OCI-LY1 (cell line): ENCODE measurements at regions not wholly inside any gene's neighbourhood (a gene's known extent, or its start where the extent isn't known, plus 50 kb on each side); places are given as distances from the start of the nearest gene placed in this dataset.

Experiments
- H2AFZ ChIP-seq: fragments of 200-600 bp; sonication (generic), shearing (Covaris generic); 2 replicates; pipeline ENCODE4 v1.6.0; 2014; ENCODE audit warnings: antibody characterized with exemption, mild to moderate bottlenecking, low read length
- H3F3A ChIP-seq: fragments of 200-600 bp; sonication (generic), shearing (Covaris generic); 2 replicates; pipeline ENCODE4 v1.6.0; 2014; ENCODE audit warnings: mild to moderate bottlenecking, antibody characterized with exemption, low read length, moderate library complexity; ENCODE audit not compliant: insufficient read depth
- H3K27ac ChIP-seq: fragments of 200-600 bp; sonication (generic); 2 replicates; pipeline ENCODE4 v1.5.1; 2014; ENCODE audit warnings: low read length, mixed run types, mild to moderate bottlenecking, low read depth; ENCODE audit not compliant: poor library complexity, severe bottlenecking
- H3K27me3 ChIP-seq: fragments of 200-600 bp; sonication (generic); 2 replicates; pipeline ENCODE4 v1.6.0; 2014; ENCODE audit warnings: antibody characterized with exemption, mild to moderate bottlenecking, low read length, moderate library complexity; ENCODE audit not compliant: insufficient read depth
- H3K36me3 ChIP-seq: fragments of 200-600 bp; sonication (generic); 2 replicates; pipeline ENCODE4 v1.6.1; 2014; ENCODE audit warnings: mild to moderate bottlenecking, antibody characterized with exemption, low read length, moderate library complexity, mixed read lengths; ENCODE audit not compliant: insufficient read depth
- H3K4me1 ChIP-seq: fragments of 200-600 bp; sonication (generic); 2 replicates; pipeline ENCODE4 v1.5.1; 2014; ENCODE audit warnings: mild to moderate bottlenecking, low read length, moderate library complexity; ENCODE audit not compliant: insufficient read depth, severe bottlenecking
- H3K4me2 ChIP-seq: fragments of 200-600 bp; sonication (generic), shearing (Covaris generic); 2 replicates; pipeline ENCODE4 v1.6.1; 2014; ENCODE audit warnings: low read length
- H3K4me3 ChIP-seq: fragments of 200-600 bp; sonication (generic); 2 replicates; pipeline ENCODE4 v1.5.1; 2014; ENCODE audit warnings: low read length, low read depth, mild to moderate bottlenecking, mixed read lengths; ENCODE audit not compliant: poor library complexity, severe bottlenecking
- H3K79me2 ChIP-seq: fragments of 200-600 bp; shearing (Covaris generic); 2 replicates; pipeline ENCODE4 v1.6.1; 2016; ENCODE audit warnings: mixed run types, low read length, mixed read lengths; ENCODE audit not compliant: insufficient read depth
- H3K9ac ChIP-seq: fragments of 200-600 bp; sonication (generic), shearing (Covaris generic); 2 replicates; pipeline ENCODE4 v1.6.1; 2014; ENCODE audit warnings: mild to moderate bottlenecking, low read length, mixed read lengths
- H3K9me2 ChIP-seq: fragments of 200-600 bp; sonication (generic), shearing (Covaris generic); 2 replicates; pipeline ENCODE4 v1.6.1; 2014; ENCODE audit warnings: low read depth, mild to moderate bottlenecking, low read length, mixed read lengths
- H3K9me3 ChIP-seq: fragments of 200-600 bp; shearing (Covaris generic); 2 replicates; pipeline ENCODE4 v1.6.1; 2014; ENCODE audit warnings: low read length, mixed read lengths
- H4K20me1 ChIP-seq: fragments of 200-600 bp; sonication (generic), shearing (Covaris generic); 2 replicates; pipeline ENCODE4 v1.6.0; 2016; ENCODE audit warnings: mild to moderate bottlenecking, low read length; ENCODE audit not compliant: insufficient read depth
- EZH2 ChIP-seq: fragments of 200-600 bp; sonication (generic), shearing (Covaris generic); IDR thresholded peaks from 2 replicates; pipeline ENCODE4 v1.8.0; 2017; ENCODE audit warnings: borderline replicate concordance, mixed run types, mild to moderate bottlenecking, antibody characterized with exemption, low read length, moderate library complexity, mixed read lengths
- TF ChIP-seq, protein P1 (sequence below): fragments of 200-600 bp; sonication (generic), shearing (Covaris generic); IDR thresholded peaks from 2 replicates; pipeline ENCODE4 v1.5.1; 2017; ENCODE audit warnings: mild to moderate bottlenecking, antibody characterized with exemption, low read length, moderate library complexity, mixed read lengths

DNA sequence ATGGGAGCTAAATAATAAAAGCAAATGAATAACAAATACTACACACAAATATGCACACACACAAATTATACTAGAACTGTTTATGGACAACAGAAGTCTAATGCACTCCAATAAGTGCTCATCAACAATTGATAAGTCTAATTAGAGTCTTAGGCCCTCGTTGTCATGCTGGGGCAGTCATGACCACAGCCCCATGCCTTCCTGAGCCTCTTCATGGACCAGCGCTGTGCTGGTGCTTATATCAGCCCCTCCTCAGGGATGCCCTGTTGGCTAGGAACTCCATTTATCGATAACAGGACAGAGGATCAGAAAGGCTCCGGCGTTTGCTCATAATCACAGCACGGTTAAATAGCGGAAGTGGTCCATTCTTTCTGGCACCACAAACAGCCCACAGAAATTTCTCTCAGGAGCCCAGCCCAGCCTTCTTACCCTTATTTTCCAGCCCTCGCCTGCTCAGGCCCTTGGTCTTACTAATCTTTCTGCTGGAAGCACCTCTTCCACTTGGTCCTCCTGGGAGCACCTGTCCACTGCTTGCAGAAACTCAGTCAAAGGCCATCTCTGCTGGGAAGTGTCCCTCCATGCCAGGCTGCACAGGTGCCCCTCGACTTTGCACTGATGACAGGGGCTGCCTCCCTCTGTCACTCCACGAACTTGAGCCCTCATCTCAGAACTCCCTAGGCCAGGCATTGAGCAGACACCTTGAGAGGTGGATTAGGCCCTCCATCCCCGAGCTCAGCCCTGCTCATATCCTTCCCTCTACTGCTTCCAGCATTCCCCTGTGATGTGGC lies 500.2 kb upstream of the HS6ST1 start:
- no peaks in the 10 kb centered on the region for H3F3A ChIP-seq
- H3K27me3 ChIP-seq = no peaks in the 10 kb centered on the region; the same call in 1 of the 2 replicates
- no peaks in the 10 kb centered on the region for H3K9me2 ChIP-seq
- TF ChIP-seq, protein P1, sequence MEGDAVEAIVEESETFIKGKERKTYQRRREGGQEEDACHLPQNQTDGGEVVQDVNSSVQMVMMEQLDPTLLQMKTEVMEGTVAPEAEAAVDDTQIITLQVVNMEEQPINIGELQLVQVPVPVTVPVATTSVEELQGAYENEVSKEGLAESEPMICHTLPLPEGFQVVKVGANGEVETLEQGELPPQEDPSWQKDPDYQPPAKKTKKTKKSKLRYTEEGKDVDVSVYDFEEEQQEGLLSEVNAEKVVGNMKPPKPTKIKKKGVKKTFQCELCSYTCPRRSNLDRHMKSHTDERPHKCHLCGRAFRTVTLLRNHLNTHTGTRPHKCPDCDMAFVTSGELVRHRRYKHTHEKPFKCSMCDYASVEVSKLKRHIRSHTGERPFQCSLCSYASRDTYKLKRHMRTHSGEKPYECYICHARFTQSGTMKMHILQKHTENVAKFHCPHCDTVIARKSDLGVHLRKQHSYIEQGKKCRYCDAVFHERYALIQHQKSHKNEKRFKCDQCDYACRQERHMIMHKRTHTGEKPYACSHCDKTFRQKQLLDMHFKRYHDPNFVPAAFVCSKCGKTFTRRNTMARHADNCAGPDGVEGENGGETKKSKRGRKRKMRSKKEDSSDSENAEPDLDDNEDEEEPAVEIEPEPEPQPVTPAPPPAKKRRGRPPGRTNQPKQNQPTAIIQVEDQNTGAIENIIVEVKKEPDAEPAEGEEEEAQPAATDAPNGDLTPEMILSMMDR = no peak
- TF ChIP-seq EZH2 = no peak
- no peak overlapping the region for H3K4me2 ChIP-seq
- no peak overlapping the region for H3K4me3 ChIP-seq
- H3K27ac ChIP-seq = no peak overlapping the region
- H2AFZ ChIP-seq = no peak overlapping the region
- H4K20me1 ChIP-seq = no peaks in the 10 kb centered on the region
- no peaks in the 10 kb centered on the region for H3K79me2 ChIP-seq
- H3K9me3 ChIP-seq = no peaks in the 10 kb centered on the region
- H3K4me1 ChIP-seq = no peaks in the 10 kb centered on the region
- no peak overlapping the region for H3K9ac ChIP-seq
- H3K36me3 ChIP-seq = no peaks in the 10 kb centered on the region

DNA sequence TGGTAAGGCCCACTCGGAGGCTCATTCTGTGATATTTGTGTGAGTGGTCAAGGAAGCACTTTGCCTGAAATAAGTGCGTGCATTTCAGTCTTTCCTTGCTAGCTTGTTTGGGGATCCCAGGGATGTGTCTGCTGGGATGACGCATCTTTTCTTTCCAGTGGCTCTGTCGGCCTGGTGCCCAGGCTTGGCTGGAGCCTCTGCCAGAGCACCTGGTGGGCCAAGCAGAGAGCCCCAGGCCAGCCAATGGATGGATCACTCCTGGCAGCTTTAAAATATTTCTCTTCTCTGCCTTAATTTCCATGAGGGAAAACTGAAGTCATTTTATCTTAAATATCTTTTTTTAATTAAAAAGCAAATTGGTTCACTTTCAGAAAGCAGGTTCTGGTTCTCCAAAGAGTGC lies 501.8 kb upstream of the HS6ST1 start:
- Histone ChIP-seq H3K9ac (no peak overlapping the region), H3K9me3 (no peaks in the 10 kb centered on the region), H3K79me2 (no peaks in the 10 kb centered on the region), H3K4me2 (no peak overlapping the region), H3K4me1 (no peaks in the 10 kb centered on the region), H3K27me3 (no peaks in the 10 kb centered on the region; the same call in 1 of the 2 replicates), H3K9me2 (no peaks in the 10 kb centered on the region), H2AFZ (no peak overlapping the region), H3K36me3 (no peaks in the 10 kb centered on the region), H3K27ac (no peak overlapping the region), H3F3A (no peaks in the 10 kb centered on the region), H3K4me3 (no peak overlapping the region), H4K20me1 (no peaks in the 10 kb centered on the region)
- no peak for TF ChIP-seq EZH2
- TF ChIP-seq, protein P1 = no peak

DNA sequence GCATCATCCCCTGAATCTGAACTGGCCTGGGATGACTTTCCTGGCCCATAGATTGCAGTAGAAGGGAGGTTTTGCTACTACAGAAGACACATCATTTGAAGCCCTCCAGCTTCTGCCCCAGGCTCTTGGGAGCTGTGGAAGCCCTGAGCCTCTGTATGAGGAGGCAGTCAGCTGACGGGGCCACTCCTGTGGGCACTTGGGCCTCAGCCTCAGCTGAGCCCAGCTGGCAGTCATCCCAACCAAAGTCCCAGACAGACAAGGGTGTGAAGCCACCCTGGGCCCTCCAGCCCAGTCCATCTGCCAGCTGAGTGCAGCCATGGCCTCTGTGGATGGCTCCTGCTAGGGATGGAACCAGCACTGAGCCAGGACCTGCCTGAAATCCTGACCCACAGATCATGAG lies 502.3 kb upstream of the HS6ST1 start:
- no peaks in the 10 kb centered on the region; the same call in 1 of the 2 replicates for H3K27me3 ChIP-seq
- no peaks in the 10 kb centered on the region for H3K4me1 ChIP-seq
- no peaks in the 10 kb centered on the region for H3F3A ChIP-seq
- H3K79me2 ChIP-seq = no peaks in the 10 kb centered on the region
- no peaks in the 10 kb centered on the region for H3K9me3 ChIP-seq
- no peak overlapping the region for H3K4me2 ChIP-seq
- no peaks in the 10 kb centered on the region for H3K9me2 ChIP-seq
- H3K27ac ChIP-seq = no peak overlapping the region
- H3K4me3 ChIP-seq = no peak overlapping the region
- no peak overlapping the region for H2AFZ ChIP-seq
- TF ChIP-seq EZH2 = no peak
- TF ChIP-seq, protein P1 = no peak
- no peaks in the 10 kb centered on the region for H3K36me3 ChIP-seq
- no peaks in the 10 kb centered on the region for H4K20me1 ChIP-seq
- no peak overlapping the region for H3K9ac ChIP-seq
